H9 (cell line): ENCODE measurements at regions not wholly inside any gene's neighbourhood (a gene's known extent, or its start where the extent isn't known, plus 50 kb on each side); places are given as distances from the start of the nearest gene placed in this dataset.

Source experiments
- DNase-seq: peaks from one replicate; pipeline ENCODE4 v3.0.0-alpha.2; 2017
- H2AFZ ChIP-seq: one replicate; pipeline ENCODE4 v1.6.1; 2013; ENCODE audit warnings: mild to moderate bottlenecking, low read length, control low read depth, moderate library complexity
- H2AK5ac ChIP-seq: 2 replicates; pipeline ENCODE4 v1.6.1; 2013; ENCODE audit warnings: low read length, control low read depth, mixed read lengths; ENCODE audit not compliant: insufficient read length
- H2BK120ac ChIP-seq: one replicate; pipeline ENCODE4 v1.6.1; 2013; ENCODE audit warnings: low read depth, mild to moderate bottlenecking, low read length, control low read depth, inconsistent platforms; ENCODE audit not compliant: poor library complexity, severe bottlenecking
- H2BK12ac ChIP-seq: 2 replicates; pipeline ENCODE4 v1.6.1; 2013; ENCODE audit warnings: low read length, control low read depth, mixed read lengths, low read depth; ENCODE audit not compliant: insufficient read length
- H2BK15ac ChIP-seq: 2 replicates; pipeline ENCODE4 v1.6.1; 2013; ENCODE audit warnings: low read depth, low read length, control low read depth
- H2BK20ac ChIP-seq: one replicate; pipeline ENCODE4 v1.6.1; 2013; ENCODE audit warnings: low read depth, mild to moderate bottlenecking, low read length, control low read depth, inconsistent platforms; ENCODE audit not compliant: poor library complexity, severe bottlenecking
- H2BK5ac ChIP-seq: 2 replicates; pipeline ENCODE4 v1.6.1; 2013; ENCODE audit warnings: low read length, control low read depth, mixed read lengths; ENCODE audit not compliant: insufficient read length
- H3K14ac ChIP-seq: 2 replicates; pipeline ENCODE4 v1.6.1; 2013; ENCODE audit warnings: low read length, control low read depth; ENCODE audit not compliant: insufficient read depth
- H3K18ac ChIP-seq: 2 replicates; pipeline ENCODE4 v1.6.1; 2013; ENCODE audit warnings: low read depth, mild to moderate bottlenecking, mixed read lengths, low read length, control low read depth; ENCODE audit not compliant: insufficient read length
- H3K23ac ChIP-seq: 2 replicates; pipeline ENCODE4 v1.6.1; 2013; ENCODE audit warnings: low read length, control low read depth, mixed read lengths, low read depth; ENCODE audit not compliant: insufficient read length
- H3K23me2 ChIP-seq: 2 replicates; pipeline ENCODE4 v1.6.1; 2013; ENCODE audit warnings: low read depth, mild to moderate bottlenecking, mixed read lengths, low read length, control low read depth; ENCODE audit not compliant: insufficient read length, poor library complexity, severe bottlenecking
- H3K27ac ChIP-seq: 2 replicates; pipeline ENCODE4 v1.5.1; 2013; ENCODE audit warnings: low read length, control low read depth, mixed read lengths, low read depth; ENCODE audit not compliant: insufficient read length
- H3K27me3 ChIP-seq: 2 replicates; pipeline ENCODE4 v1.6.1; 2013; ENCODE audit warnings: low read length, control low read depth, inconsistent platforms; ENCODE audit not compliant: insufficient read depth
- H3K4ac ChIP-seq: 2 replicates; pipeline ENCODE4 v1.6.1; 2013; ENCODE audit warnings: low read depth, mild to moderate bottlenecking, control low read depth, inconsistent platforms, low read length, moderate library complexity
- H3K4me1 ChIP-seq: 2 replicates; pipeline ENCODE4 v1.6.1; 2013; ENCODE audit warnings: low read length, control low read depth, inconsistent platforms; ENCODE audit not compliant: insufficient read depth
- H3K4me2 ChIP-seq: 2 replicates; pipeline ENCODE4 v1.6.1; 2013; ENCODE audit warnings: low read length, control low read depth, mixed read lengths; ENCODE audit not compliant: insufficient read length, insufficient read depth
- H3K56ac ChIP-seq: 2 replicates; pipeline ENCODE4 v1.6.1; 2013; ENCODE audit warnings: low read depth, mild to moderate bottlenecking, mixed read lengths, low read length, control low read depth; ENCODE audit not compliant: insufficient read length
- H3K79me1 ChIP-seq: 2 replicates; pipeline ENCODE4 v1.6.1; 2013; ENCODE audit warnings: low read depth, mild to moderate bottlenecking, moderate library complexity, low read length, control low read depth, inconsistent platforms; ENCODE audit not compliant: insufficient read depth, poor library complexity, severe bottlenecking
- H3K79me2 ChIP-seq: 2 replicates; pipeline ENCODE4 v1.6.1; 2013; ENCODE audit warnings: low read length, control low read depth, inconsistent platforms; ENCODE audit not compliant: insufficient read depth
- H3K9ac ChIP-seq: 2 replicates; pipeline ENCODE4 v1.6.1; 2013; ENCODE audit warnings: low read length, control low read depth, mixed read lengths; ENCODE audit not compliant: insufficient read length; ENCODE audit errors: extremely low read depth
- H3K9me3 ChIP-seq: one replicate; pipeline ENCODE4 v1.6.1; 2013; ENCODE audit warnings: low read depth, low read length, inconsistent platforms; ENCODE audit not compliant: control insufficient read depth
- H3T11ph ChIP-seq: one replicate; pipeline ENCODE4 v1.6.1; 2013; ENCODE audit warnings: mild to moderate bottlenecking, low read length, control low read depth, inconsistent platforms
- H4K20me1 ChIP-seq: one replicate; pipeline ENCODE4 v1.6.1; 2013; ENCODE audit not compliant: control insufficient read depth, insufficient read length, insufficient read depth
- H4K5ac ChIP-seq: 2 replicates; pipeline ENCODE4 v1.6.1; 2013; ENCODE audit warnings: low read depth, mild to moderate bottlenecking, mixed read lengths, low read length, control low read depth; ENCODE audit not compliant: insufficient read length
- H4K8ac ChIP-seq: replicated peaks from 2 replicates; pipeline ENCODE4 v1.6.1; 2013; ENCODE audit warnings: low read length, control low read depth, mixed read lengths, low read depth; ENCODE audit not compliant: insufficient read length
- H4K91ac ChIP-seq: 2 replicates; pipeline ENCODE4 v1.6.1; 2013; ENCODE audit warnings: low read depth, mild to moderate bottlenecking, moderate library complexity, mixed read lengths, low read length, control low read depth; ENCODE audit not compliant: insufficient read length
- H3K27ac Mint-ChIP-seq, 3 experiments: 2 replicates in 2 of 3; 3 replicates in 1 of 3; pipeline ENCODE4 v1.8.0; 2020 to 2021; ENCODE audit warnings: mixed read lengths in 3 of 3, mild to moderate bottlenecking in 1 of 3, moderate library complexity in 1 of 3
- H3K27me3 Mint-ChIP-seq: 2 replicates; pipeline ENCODE4 v1.8.0; 2021; ENCODE audit warnings: low read depth, mild to moderate bottlenecking, moderate library complexity, mixed read lengths
- H3K36me3 Mint-ChIP-seq, 3 experiments: 2 replicates in 2 of 3; 3 replicates in 1 of 3; pipeline ENCODE4 v1.8.0; 2020 to 2021; ENCODE audit warnings: low read depth in 3 of 3, mixed read lengths in 3 of 3; ENCODE audit not compliant: insufficient read depth in 1 of 3
- H3K4me1 Mint-ChIP-seq, 2 experiments: 2 replicates each; pipeline ENCODE4 v1.8.0; 2020; ENCODE audit warnings: mixed read lengths in 2 of 2
- H3K4me3 Mint-ChIP-seq, 2 experiments: 2 replicates in 1 of 2; 3 replicates in 1 of 2; pipeline ENCODE4 v1.8.0; 2020 to 2021; ENCODE audit warnings: mild to moderate bottlenecking in 2 of 2, mixed read lengths in 2 of 2, moderate library complexity in 1 of 2
- H3K9me3 Mint-ChIP-seq, 2 experiments: 2 replicates in 1 of 2; 3 replicates in 1 of 2; pipeline ENCODE4 v1.8.0; 2020; ENCODE audit warnings: mild to moderate bottlenecking in 2 of 2, mixed read lengths in 2 of 2, moderate library complexity in 1 of 2
- TF ChIP-seq, protein P1 (sequence below): fragments of 200-600 bp; sonication (generic); conservative IDR thresholded peaks from 3 replicates; pipeline ENCODE4 v1.8.0; 2021; ENCODE audit warnings: antibody characterized with exemption, mild to moderate bottlenecking

DNA sequence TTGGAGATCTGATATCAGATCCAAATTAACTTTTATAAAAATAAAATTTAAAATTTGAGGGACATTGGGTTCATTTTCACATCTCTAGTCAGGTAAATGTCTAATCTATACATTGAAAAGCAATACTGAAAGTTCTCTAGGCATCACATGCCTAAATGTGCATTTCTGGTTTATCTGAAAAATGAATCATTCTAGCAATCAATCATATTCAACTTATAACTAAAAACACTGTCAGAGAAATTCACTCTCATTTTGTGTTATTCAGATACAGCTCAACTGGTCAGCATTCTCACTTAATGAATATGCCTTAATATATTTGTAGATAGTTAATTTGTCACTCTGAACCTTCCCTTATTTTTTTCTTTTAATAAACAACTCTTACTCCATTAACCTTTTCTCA lies 243.2 kb downstream of the CASP12 start:
- Mint-ChIP-seq H3K27ac (no peak overlapping the region), H3K4me1 (peaks cover 6 to 7% of the 10 kb centered on the region in 2 experiments), H3K36me3 (peaks cover 10 to 21% (median 17%) of the 10 kb centered on the region in 3 experiments), H3K4me3 (no peak overlapping the region), H3K9me3 (peaks cover 15 to 20% of the 10 kb centered on the region in 2 experiments), H3K27me3 (no peaks in the 10 kb centered on the region)
- Histone ChIP-seq H3K18ac (no peak overlapping the region), H3K14ac (no peak overlapping the region), H2BK5ac (no peak overlapping the region), H3K9me3 (peaks cover 10% of the 10 kb centered on the region), H3K27me3 (no peaks in the 10 kb centered on the region), H3K9ac (no peak overlapping the region), H3K27ac (no peak overlapping the region), H3K79me2 (no peaks in the 10 kb centered on the region), H3T11ph (no peak overlapping the region), H3K79me1 (no peaks in the 10 kb centered on the region), H3K4me2 (no peak overlapping the region), H2BK20ac (no peak overlapping the region), H2AK5ac (no peak overlapping the region), H4K91ac (no peak overlapping the region), H2BK120ac (no peak overlapping the region), H4K20me1 (no peaks in the 10 kb centered on the region), H2BK15ac (no peak overlapping the region), H3K23ac (no peak overlapping the region), H4K5ac (no peak overlapping the region), H3K4ac (no peak overlapping the region), H4K8ac (no peak overlapping the region), H2AFZ (no peak overlapping the region), H3K56ac (no peak overlapping the region), H2BK12ac (no peak overlapping the region), H3K4me1 (no peaks in the 10 kb centered on the region), H3K23me2 (no peaks in the 10 kb centered on the region)
- DNase-seq, result no peak
- TF ChIP-seq, protein P1, sequence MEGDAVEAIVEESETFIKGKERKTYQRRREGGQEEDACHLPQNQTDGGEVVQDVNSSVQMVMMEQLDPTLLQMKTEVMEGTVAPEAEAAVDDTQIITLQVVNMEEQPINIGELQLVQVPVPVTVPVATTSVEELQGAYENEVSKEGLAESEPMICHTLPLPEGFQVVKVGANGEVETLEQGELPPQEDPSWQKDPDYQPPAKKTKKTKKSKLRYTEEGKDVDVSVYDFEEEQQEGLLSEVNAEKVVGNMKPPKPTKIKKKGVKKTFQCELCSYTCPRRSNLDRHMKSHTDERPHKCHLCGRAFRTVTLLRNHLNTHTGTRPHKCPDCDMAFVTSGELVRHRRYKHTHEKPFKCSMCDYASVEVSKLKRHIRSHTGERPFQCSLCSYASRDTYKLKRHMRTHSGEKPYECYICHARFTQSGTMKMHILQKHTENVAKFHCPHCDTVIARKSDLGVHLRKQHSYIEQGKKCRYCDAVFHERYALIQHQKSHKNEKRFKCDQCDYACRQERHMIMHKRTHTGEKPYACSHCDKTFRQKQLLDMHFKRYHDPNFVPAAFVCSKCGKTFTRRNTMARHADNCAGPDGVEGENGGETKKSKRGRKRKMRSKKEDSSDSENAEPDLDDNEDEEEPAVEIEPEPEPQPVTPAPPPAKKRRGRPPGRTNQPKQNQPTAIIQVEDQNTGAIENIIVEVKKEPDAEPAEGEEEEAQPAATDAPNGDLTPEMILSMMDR, result no peak
